SK-N-SH treated with all-trans-retinoic acid at 6 μM for 48 hours (cell line): ENCODE measurements at regions not wholly inside any gene's neighbourhood (a gene's known extent, or its start where the extent isn't known, plus 50 kb on each side); places are given as distances from the start of the nearest gene placed in this dataset.

Source experiments
- ATAC-seq: fragments of 200-7000 bp; cut with Tn5 transposase; 3 replicates; pipeline ENCODE4 v1.9.1; 2020; ENCODE audit warnings: mild to moderate bottlenecking, moderate library complexity
- ARNTL ChIP-seq: fragments of 450-650 bp; formaldehyde crosslinking; IDR thresholded peaks from 2 replicates; pipeline ENCODE4 v1.5.0; 2020; ENCODE audit warnings: low read depth, mild to moderate bottlenecking, moderate library complexity, borderline replicate concordance
- BACH2 ChIP-seq: fragments of 250-450 bp; sonication (Bioruptor Pico); IDR thresholded peaks from 2 replicates; pipeline ENCODE4 v1.9.0; 2021; ENCODE audit warnings: mild to moderate bottlenecking, borderline replicate concordance
- CSDC2 ChIP-seq: fragments of 250-450 bp; sonication (Bioruptor Pico); IDR thresholded peaks from 2 replicates; pipeline ENCODE4 v1.5.0; 2020; ENCODE audit warnings: mild to moderate bottlenecking, moderate library complexity
- GLIS3 ChIP-seq: fragments of 250-450 bp; sonication (Bioruptor Pico); IDR thresholded peaks from 2 replicates; pipeline ENCODE4 v1.5.0; 2020; ENCODE audit warnings: mild to moderate bottlenecking, moderate library complexity
- ISL1 ChIP-seq: fragments of 250-450 bp; sonication (Bioruptor Pico); IDR thresholded peaks from 2 replicates; pipeline ENCODE4 v2.1.2; 2022; ENCODE audit warnings: mild to moderate bottlenecking, moderate library complexity
- OSR1 ChIP-seq: fragments of 250-450 bp; sonication (Bioruptor Pico); IDR thresholded peaks from 2 replicates; pipeline ENCODE4 v1.8.0; 2022; ENCODE audit warnings: moderate library complexity, mild to moderate bottlenecking, inconsistent platforms
- PPARA ChIP-seq: fragments of 250-450 bp; sonication (Bioruptor Pico); IDR thresholded peaks from 2 replicates; pipeline ENCODE4 v1.5.0; 2020; ENCODE audit warnings: mild to moderate bottlenecking, borderline replicate concordance
- RARB ChIP-seq: fragments of 250-450 bp; sonication (Bioruptor Pico); IDR thresholded peaks from 2 replicates; pipeline ENCODE4 v1.8.0; 2021; ENCODE audit warnings: mild to moderate bottlenecking, moderate library complexity
- SNAI2 ChIP-seq: fragments of 250-450 bp; sonication (Bioruptor Pico); IDR thresholded peaks from 2 replicates; pipeline ENCODE4 v1.5.0; 2020; ENCODE audit warnings: mild to moderate bottlenecking, moderate library complexity
- TOX ChIP-seq: fragments of 250-450 bp; sonication (Bioruptor Pico); IDR thresholded peaks from 2 replicates; pipeline ENCODE4 v1.8.0; 2021; ENCODE audit warnings: mild to moderate bottlenecking, moderate library complexity, borderline replicate concordance
- ZC3H10 ChIP-seq: fragments of 250-450 bp; sonication (Bioruptor Pico); IDR thresholded peaks from 2 replicates; pipeline ENCODE4 v1.5.1; 2021; ENCODE audit warnings: mild to moderate bottlenecking, moderate library complexity
- ZFP3 ChIP-seq: fragments of 250-450 bp; sonication (Bioruptor Pico); IDR thresholded peaks from 2 replicates; pipeline ENCODE4 v1.5.0; 2020; ENCODE audit warnings: mild to moderate bottlenecking, moderate library complexity
- ZFP30 ChIP-seq: fragments of 450-650 bp; formaldehyde crosslinking; IDR thresholded peaks from 2 replicates; pipeline ENCODE4 v1.5.0; 2022; ENCODE audit warnings: mild to moderate bottlenecking, moderate library complexity
- ZNF565 ChIP-seq: fragments of 450-650 bp; formaldehyde crosslinking; conservative IDR thresholded peaks from 2 replicates; pipeline ENCODE4 v1.5.0; 2020; ENCODE audit warnings: low read depth, mild to moderate bottlenecking, moderate library complexity
- ZNF70 ChIP-seq: fragments of 450-650 bp; formaldehyde crosslinking; IDR thresholded peaks from 2 replicates; pipeline ENCODE4 v1.5.0; 2020; ENCODE audit warnings: mild to moderate bottlenecking, moderate library complexity
- ZNF8 ChIP-seq: fragments of 450-650 bp; formaldehyde crosslinking; IDR thresholded peaks from 2 replicates; pipeline ENCODE4 v1.5.0; 2020; ENCODE audit warnings: mild to moderate bottlenecking, moderate library complexity
- TF ChIP-seq, protein P1 (sequence below): fragments of 250-450 bp; sonication (Bioruptor Pico); IDR thresholded peaks from 2 replicates; pipeline ENCODE4 v1.5.1; 2020; ENCODE audit warnings: low read depth, mild to moderate bottlenecking, moderate library complexity
- TF ChIP-seq, protein P2 (sequence below): fragments of 250-450 bp; sonication (Bioruptor Pico); IDR thresholded peaks from 2 replicates; pipeline ENCODE4 v1.8.0; 2021; ENCODE audit warnings: low read depth, mild to moderate bottlenecking, moderate library complexity, borderline replicate concordance
- TF ChIP-seq, protein P3 (sequence below): fragments of 250-450 bp; sonication (Bioruptor Pico); IDR thresholded peaks from 2 replicates; pipeline ENCODE4 v1.8.0; 2020; ENCODE audit warnings: mild to moderate bottlenecking, moderate library complexity, borderline replicate concordance
- TF ChIP-seq, protein P4 (sequence below): fragments of 250-450 bp; sonication (Bioruptor Pico); IDR thresholded peaks from 2 replicates; pipeline ENCODE4 v1.5.0; 2020; ENCODE audit warnings: mild to moderate bottlenecking, moderate library complexity
- TF ChIP-seq, protein P5 (sequence below): fragments of 250-450 bp; sonication (Bioruptor Pico); IDR thresholded peaks from 2 replicates; pipeline ENCODE4 v1.5.1; 2021; ENCODE audit warnings: mild to moderate bottlenecking, moderate library complexity

DNA sequence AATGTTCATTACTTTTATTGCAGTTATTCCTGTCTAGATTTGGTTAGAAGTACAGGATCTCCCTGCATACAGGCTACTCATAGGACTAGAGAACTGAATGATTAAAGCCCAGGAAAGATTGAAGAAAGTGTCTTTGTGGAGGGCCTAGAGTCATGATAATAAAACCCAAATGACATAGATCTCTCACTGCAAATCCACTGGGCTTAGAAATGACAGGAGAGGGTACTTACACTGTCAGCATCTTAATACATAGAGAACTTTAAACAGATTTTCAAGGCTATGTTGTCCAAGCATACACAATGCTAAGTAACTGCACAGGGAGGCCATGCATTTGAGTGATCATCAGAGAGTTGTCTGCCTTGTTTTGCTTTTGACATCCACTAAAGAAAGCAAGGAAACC, 383.8 kb upstream of the MAP3K7 start:
- ATAC-seq, result no peak

DNA sequence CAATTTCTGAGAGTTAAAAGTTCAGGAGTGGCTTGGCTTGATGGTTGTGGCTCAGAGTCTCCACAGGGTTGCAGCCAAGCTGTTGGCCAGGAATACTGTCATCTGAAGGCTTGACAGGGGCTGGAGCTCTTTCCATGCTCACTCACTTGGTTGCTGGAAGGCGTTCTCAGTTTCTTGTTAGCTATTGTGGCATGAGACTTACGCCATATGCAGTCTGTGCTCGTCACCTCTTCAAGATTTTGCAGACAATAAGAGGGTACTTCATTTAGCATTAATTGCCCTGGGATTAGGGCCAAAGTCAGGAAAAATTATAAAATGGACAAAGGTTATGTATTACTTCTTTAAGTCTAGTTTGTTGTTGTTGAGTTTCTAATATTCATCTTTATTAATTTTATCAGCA, 380.6 kb upstream of the MAP3K7 start:
- no peak for TF ChIP-seq ISL1 (CRISPR knock-in tag)
- no peak for TF ChIP-seq ZNF70 (CRISPR knock-in tag)
- TF ChIP-seq BACH2 (CRISPR knock-in tag), result no peak
- no peak for TF ChIP-seq ZFP3
- no peak for TF ChIP-seq ZNF8
- TF ChIP-seq TOX (CRISPR knock-in tag), result no peak
- TF ChIP-seq, protein P1, sequence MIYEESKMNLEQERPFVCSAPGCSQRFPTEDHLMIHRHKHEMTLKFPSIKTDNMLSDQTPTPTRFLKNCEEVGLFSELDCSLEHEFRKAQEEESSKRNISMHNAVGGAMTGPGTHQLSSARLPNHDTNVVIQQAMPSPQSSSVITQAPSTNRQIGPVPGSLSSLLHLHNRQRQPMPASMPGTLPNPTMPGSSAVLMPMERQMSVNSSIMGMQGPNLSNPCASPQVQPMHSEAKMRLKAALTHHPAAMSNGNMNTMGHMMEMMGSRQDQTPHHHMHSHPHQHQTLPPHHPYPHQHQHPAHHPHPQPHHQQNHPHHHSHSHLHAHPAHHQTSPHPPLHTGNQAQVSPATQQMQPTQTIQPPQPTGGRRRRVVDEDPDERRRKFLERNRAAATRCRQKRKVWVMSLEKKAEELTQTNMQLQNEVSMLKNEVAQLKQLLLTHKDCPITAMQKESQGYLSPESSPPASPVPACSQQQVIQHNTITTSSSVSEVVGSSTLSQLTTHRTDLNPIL (CRISPR knock-in tag), result no peak
- no peak for TF ChIP-seq ZFP30 (CRISPR knock-in tag)
- TF ChIP-seq, protein P2, sequence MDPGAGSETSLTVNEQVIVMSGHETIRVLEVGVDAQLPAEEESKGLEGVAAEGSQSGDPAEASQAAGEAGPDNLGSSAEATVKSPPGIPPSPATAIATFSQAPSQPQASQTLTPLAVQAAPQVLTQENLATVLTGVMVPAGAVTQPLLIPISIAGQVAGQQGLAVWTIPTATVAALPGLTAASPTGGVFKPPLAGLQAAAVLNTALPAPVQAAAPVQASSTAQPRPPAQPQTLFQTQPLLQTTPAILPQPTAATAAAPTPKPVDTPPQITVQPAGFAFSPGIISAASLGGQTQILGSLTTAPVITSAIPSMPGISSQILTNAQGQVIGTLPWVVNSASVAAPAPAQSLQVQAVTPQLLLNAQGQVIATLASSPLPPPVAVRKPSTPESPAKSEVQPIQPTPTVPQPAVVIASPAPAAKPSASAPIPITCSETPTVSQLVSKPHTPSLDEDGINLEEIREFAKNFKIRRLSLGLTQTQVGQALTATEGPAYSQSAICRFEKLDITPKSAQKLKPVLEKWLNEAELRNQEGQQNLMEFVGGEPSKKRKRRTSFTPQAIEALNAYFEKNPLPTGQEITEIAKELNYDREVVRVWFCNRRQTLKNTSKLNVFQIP (CRISPR knock-in tag), result no peak
- no peak for ATAC-seq

More for the DNA sequence above, 383.8 kb upstream of the MAP3K7 start:
- TF ChIP-seq GLIS3 (CRISPR knock-in tag) (no peak), ZNF8 (no peak), BACH2 (CRISPR knock-in tag) (no peak), TOX (CRISPR knock-in tag) (no peak), ARNTL (CRISPR knock-in tag) (no peak), SNAI2 (CRISPR knock-in tag) (no peak), ISL1 (CRISPR knock-in tag) (no peak), OSR1 (CRISPR knock-in tag) (no peak), RARB (CRISPR knock-in tag) (no peak), ZNF565 (CRISPR knock-in tag) (no peak)
- TF ChIP-seq, protein P3, sequence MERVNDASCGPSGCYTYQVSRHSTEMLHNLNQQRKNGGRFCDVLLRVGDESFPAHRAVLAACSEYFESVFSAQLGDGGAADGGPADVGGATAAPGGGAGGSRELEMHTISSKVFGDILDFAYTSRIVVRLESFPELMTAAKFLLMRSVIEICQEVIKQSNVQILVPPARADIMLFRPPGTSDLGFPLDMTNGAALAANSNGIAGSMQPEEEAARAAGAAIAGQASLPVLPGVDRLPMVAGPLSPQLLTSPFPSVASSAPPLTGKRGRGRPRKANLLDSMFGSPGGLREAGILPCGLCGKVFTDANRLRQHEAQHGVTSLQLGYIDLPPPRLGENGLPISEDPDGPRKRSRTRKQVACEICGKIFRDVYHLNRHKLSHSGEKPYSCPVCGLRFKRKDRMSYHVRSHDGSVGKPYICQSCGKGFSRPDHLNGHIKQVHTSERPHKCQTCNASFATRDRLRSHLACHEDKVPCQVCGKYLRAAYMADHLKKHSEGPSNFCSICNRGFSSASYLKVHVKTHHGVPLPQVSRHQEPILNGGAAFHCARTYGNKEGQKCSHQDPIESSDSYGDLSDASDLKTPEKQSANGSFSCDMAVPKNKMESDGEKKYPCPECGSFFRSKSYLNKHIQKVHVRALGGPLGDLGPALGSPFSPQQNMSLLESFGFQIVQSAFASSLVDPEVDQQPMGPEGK, result no peak
- TF ChIP-seq, protein P4, sequence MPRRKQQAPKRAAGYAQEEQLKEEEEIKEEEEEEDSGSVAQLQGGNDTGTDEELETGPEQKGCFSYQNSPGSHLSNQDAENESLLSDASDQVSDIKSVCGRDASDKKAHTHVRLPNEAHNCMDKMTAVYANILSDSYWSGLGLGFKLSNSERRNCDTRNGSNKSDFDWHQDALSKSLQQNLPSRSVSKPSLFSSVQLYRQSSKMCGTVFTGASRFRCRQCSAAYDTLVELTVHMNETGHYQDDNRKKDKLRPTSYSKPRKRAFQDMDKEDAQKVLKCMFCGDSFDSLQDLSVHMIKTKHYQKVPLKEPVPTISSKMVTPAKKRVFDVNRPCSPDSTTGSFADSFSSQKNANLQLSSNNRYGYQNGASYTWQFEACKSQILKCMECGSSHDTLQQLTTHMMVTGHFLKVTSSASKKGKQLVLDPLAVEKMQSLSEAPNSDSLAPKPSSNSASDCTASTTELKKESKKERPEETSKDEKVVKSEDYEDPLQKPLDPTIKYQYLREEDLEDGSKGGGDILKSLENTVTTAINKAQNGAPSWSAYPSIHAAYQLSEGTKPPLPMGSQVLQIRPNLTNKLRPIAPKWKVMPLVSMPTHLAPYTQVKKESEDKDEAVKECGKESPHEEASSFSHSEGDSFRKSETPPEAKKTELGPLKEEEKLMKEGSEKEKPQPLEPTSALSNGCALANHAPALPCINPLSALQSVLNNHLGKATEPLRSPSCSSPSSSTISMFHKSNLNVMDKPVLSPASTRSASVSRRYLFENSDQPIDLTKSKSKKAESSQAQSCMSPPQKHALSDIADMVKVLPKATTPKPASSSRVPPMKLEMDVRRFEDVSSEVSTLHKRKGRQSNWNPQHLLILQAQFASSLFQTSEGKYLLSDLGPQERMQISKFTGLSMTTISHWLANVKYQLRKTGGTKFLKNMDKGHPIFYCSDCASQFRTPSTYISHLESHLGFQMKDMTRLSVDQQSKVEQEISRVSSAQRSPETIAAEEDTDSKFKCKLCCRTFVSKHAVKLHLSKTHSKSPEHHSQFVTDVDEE (CRISPR knock-in tag), result no peak
- TF ChIP-seq, protein P1 (CRISPR knock-in tag), result no peak

DNA sequence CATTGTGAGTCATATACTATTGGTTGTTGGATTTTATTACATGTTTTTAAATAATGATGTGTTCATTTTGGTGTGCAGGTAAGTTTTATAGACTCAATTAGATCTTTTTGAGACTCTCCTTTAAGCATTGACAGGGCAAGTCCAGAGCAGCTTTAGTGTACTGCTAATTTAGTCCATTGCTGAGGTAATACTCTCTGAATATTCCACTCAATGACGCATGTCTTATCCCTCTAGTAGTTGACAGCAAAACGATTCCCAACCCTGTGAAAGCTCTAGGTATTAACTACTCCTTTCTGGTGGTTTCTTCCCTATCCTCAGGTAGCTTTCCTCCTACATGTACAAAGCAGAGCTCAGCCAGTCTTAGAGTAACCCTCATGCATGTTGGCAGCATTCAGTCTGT, 373.5 kb upstream of the MAP3K7 start:
- TF ChIP-seq ARNTL (CRISPR knock-in tag) (no peak), TOX (CRISPR knock-in tag) (no peak), CSDC2 (CRISPR knock-in tag) (no peak), ZFP30 (CRISPR knock-in tag) (no peak), GLIS3 (CRISPR knock-in tag) (no peak), ZNF70 (CRISPR knock-in tag) (no peak), SNAI2 (CRISPR knock-in tag) (no peak), PPARA (CRISPR knock-in tag) (no peak), ZNF565 (CRISPR knock-in tag) (no peak), ISL1 (CRISPR knock-in tag) (no peak), ZC3H10 (CRISPR knock-in tag) (no peak)
- TF ChIP-seq, protein P2 (CRISPR knock-in tag), result no peak
- TF ChIP-seq, protein P3, result no peak
- TF ChIP-seq, protein P5, sequence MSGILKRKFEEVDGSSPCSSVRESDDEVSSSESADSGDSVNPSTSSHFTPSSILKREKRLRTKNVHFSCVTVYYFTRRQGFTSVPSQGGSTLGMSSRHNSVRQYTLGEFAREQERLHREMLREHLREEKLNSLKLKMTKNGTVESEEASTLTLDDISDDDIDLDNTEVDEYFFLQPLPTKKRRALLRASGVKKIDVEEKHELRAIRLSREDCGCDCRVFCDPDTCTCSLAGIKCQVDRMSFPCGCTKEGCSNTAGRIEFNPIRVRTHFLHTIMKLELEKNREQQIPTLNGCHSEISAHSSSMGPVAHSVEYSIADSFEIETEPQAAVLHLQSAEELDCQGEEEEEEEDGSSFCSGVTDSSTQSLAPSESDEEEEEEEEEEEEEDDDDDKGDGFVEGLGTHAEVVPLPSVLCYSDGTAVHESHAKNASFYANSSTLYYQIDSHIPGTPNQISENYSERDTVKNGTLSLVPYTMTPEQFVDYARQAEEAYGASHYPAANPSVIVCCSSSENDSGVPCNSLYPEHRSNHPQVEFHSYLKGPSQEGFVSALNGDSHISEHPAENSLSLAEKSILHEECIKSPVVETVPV (CRISPR knock-in tag), result no peak
- TF ChIP-seq, protein P1 (CRISPR knock-in tag), result no peak
- no peak for ATAC-seq
